ENCODE measurements at regions not wholly inside any gene's neighbourhood (a gene's known extent, or its start where the extent isn't known, plus 50 kb on each side); places are given as distances from the start of the nearest gene placed in this dataset.

DNA sequence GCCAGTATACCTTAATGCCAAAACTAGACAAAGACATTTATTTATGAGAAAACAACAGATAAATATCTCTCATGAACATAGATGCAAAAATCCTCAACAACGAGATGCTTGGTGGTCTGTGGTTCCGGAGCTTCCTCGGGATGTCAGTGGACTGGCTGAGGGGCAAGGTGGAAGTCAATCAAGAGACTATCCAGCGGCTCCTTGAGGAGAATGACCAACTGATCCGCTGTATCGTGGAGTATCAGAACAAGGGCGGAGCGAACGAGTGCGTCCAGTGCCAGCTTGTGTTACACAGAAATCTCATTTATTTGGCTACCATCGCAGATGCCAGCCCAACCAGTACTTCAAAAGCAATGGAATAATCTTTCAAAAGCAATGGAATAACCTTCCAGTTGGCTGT lies 60.0 kb upstream of the PARD3 start:
- intact Hi-C loops (cut with DNase I), result no loop called here
- Histone ChIP-seq H3K27ac (no peak overlapping the region), H3K9me3 (no peaks in the 10 kb centered on the region), H3K27me3 (no peaks in the 10 kb centered on the region), H3K36me3 (no peaks in the 10 kb centered on the region), H3K4me3 (no peak overlapping the region), H3K4me1 (no peaks in the 10 kb centered on the region)
- DNase-seq (no peak), ATAC-seq (no peak)
- TF ChIP-seq, protein P1, sequence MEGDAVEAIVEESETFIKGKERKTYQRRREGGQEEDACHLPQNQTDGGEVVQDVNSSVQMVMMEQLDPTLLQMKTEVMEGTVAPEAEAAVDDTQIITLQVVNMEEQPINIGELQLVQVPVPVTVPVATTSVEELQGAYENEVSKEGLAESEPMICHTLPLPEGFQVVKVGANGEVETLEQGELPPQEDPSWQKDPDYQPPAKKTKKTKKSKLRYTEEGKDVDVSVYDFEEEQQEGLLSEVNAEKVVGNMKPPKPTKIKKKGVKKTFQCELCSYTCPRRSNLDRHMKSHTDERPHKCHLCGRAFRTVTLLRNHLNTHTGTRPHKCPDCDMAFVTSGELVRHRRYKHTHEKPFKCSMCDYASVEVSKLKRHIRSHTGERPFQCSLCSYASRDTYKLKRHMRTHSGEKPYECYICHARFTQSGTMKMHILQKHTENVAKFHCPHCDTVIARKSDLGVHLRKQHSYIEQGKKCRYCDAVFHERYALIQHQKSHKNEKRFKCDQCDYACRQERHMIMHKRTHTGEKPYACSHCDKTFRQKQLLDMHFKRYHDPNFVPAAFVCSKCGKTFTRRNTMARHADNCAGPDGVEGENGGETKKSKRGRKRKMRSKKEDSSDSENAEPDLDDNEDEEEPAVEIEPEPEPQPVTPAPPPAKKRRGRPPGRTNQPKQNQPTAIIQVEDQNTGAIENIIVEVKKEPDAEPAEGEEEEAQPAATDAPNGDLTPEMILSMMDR (IDR thresholded peaks at IDR 0.05), result no peak

DNA sequence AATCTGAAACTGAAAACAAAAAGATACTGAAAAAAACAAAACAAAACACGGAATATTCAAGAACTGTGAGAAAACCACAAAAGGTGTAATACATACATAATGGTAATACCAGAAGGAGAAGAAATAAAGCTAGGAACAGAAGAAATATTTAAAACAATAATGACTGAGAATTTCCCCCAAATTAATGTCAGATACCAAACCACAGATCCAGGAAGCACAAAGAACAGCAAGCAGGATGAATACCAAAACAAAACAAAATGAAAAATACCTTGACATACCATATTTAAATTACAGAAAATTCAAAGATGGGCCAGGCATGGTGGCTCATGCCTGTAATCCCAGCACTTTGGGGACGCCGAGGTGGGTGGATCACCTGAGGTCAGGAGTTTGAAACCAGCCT lies 57.7 kb upstream of the PARD3 start:
- Histone ChIP-seq H3K27ac (no peak overlapping the region), H3K27me3 (no peaks in the 10 kb centered on the region), H3K4me1 (no peaks in the 10 kb centered on the region), H3K4me3 (no peak overlapping the region), H3K9me3 (no peaks in the 10 kb centered on the region), H3K36me3 (no peaks in the 10 kb centered on the region)
- TF ChIP-seq, protein P1 (IDR thresholded peaks at IDR 0.05), result no peak
- intact Hi-C loops (cut with DNase I), result no loop called here
- ATAC-seq (no peak), DNase-seq (no peak)

DNA sequence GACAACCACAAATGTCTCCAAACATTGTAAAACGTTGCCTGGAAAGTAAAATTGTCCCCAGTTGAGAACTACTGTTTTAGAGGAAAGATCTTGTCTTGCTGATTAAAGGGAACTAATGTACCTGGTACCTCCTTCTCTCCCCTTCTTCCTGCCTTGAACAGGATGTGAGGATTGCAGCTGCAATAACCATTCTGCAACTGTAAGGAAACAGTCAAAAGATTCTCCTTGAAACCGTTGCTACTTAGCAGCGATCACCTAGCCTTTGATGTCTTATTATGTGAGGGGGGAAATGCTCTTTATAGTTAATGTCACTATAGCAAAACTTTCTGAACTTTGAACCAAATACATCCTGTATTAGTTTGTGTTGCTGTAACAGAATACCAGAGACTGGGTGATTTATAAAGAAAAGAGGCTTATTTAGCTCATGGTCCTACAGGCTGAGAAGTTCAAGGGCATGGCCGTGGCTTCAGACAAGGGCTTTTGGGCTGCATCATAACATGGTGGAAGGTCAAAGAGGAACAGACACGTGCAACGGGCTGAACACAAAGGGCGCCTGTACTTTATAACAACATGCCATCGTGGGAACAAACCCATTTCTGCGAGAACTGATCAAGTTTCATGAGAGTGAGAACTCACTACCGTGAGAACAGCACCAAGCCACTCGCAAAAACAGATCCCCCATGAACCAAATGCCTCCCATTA lies 54.2 kb upstream of the PARD3 start:
- ATAC-seq, result no peak
- no peak for DNase-seq
- intact Hi-C loops (cut with DNase I), result no loop called here

DNA sequence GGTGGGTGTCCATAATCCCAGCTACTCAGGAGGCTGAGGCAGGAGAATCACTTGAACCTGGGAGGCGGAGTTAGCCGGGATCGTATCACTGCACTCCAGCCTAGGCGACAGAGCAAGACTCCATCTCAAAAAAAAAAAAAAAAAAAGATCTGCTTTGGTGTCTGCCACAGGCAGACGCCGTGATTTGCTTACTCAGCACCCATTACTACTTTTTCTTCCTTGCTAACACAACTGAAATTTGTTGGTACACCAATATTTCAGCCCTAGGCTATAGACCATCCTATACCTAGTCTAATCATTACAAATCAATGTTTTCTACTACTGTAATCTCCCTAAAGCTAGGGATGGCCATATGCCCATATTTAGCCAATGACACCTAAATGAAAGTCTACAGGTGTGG lies 53.5 kb upstream of the PARD3 start:
- intact Hi-C loops (cut with DNase I), result no loop called here
- H3K27ac ChIP-seq, result no peak overlapping the region

More for the DNA sequence above, 54.2 kb upstream of the PARD3 start:
- no peaks in the 10 kb centered on the region for H3K36me3 ChIP-seq
- H3K4me1 ChIP-seq, result peaks cover 0 to 4% of the 10 kb centered on the region in 2 donors
- H3K4me3 ChIP-seq, result no peak overlapping the region
- H3K27me3 ChIP-seq, result no peaks in the 10 kb centered on the region
- H3K27ac ChIP-seq, result no peak overlapping the region
- TF ChIP-seq, protein P1 (IDR thresholded peaks at IDR 0.05), result no peak
- no peaks in the 10 kb centered on the region for H3K9me3 ChIP-seq

DNA sequence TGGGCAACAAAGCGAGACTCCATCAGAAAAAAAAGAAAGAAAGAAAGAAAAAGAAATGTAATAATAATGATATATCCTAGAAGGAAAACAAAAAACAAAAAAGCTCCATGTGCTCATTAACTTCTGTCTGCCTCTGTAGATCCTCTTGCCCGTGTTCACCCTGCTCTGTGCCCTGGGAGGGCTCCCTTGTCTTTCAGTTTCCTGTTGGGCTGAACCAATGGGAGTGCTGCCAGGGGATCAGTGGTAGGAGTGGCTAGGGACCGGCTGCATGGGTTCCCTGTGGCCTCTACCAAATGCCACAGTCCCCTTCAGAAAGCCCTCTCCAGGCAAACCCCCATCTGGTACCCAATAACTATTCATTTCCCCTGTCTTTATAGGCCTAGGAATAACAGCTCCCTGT lies 51.8 kb upstream of the PARD3 start:
- TF ChIP-seq, protein P1 (IDR thresholded peaks at IDR 0.05), result no peak
- Histone ChIP-seq H3K4me3 (no peak overlapping the region), H3K4me1 (peaks cover 0 to 8% of the 10 kb centered on the region in 2 donors), H3K27ac (no peak overlapping the region), H3K27me3 (no peaks in the 10 kb centered on the region), H3K36me3 (no peaks in the 10 kb centered on the region), H3K9me3 (no peaks in the 10 kb centered on the region)
- intact Hi-C loops (cut with DNase I), result no loop called here
- ATAC-seq (no peak), DNase-seq (no peak)

More for the DNA sequence above, 53.5 kb upstream of the PARD3 start:
- TF ChIP-seq, protein P1 (IDR thresholded peaks at IDR 0.05), result no peak
- H3K4me1 ChIP-seq, result peaks cover 0 to 8% of the 10 kb centered on the region in 2 donors
- ATAC-seq (no peak), DNase-seq (no peak)
- no peaks in the 10 kb centered on the region for H3K27me3 ChIP-seq
- no peaks in the 10 kb centered on the region for H3K36me3 ChIP-seq
- no peaks in the 10 kb centered on the region for H3K9me3 ChIP-seq
- H3K4me3 ChIP-seq, result no peak overlapping the region
